ENCODE measurements at regions not wholly inside any gene's neighbourhood (a gene's known extent, or its start where the extent isn't known, plus 50 kb on each side); places are given as distances from the start of the nearest gene placed in this dataset.
"Not testable (repeated sequence)": the region's sequence is repeated elsewhere in the genome, so short reads cannot be mapped to it uniquely, and the experiment has no call there.

- no peak overlapping the region for H3K4me3 ChIP-seq (ENCODE audit: low read length)
- H3K4me1 Mint-ChIP-seq (ENCODE audit: low read depth), result no peaks in the 10 kb centered on the region
- no peaks in the 10 kb centered on the region for H3K36me3 ChIP-seq (ENCODE audit: insufficient read depth, low read length)
- no peaks in the 10 kb centered on the region for H3K9me3 Mint-ChIP-seq
- no peak for ATAC-seq (ENCODE audit: poor library complexity)
- POLR2A ChIA-PET, result no interaction called here
- H3K27ac ChIP-seq (ENCODE audit: low read depth in 1 of 2, low read length in 2 of 2), result no peak overlapping the region
- H3K36me3 Mint-ChIP-seq (ENCODE audit: low read depth), result no peaks in the 10 kb centered on the region
- H3K9me3 ChIP-seq (ENCODE audit: control insufficient read depth in 1 of 2, insufficient read depth in 1 of 2, low read length in 2 of 2), result peaks cover 0 to 11% of the 10 kb centered on the region in 2 experiments
- H3K27ac Mint-ChIP-seq, result no peak overlapping the region
- intact Hi-C loops (cut with DNase I, micrococcal nuclease), result no loop called here
- peaks cover 20% of the 10 kb centered on the region for H3K27me3 Mint-ChIP-seq
- H3K4me1 ChIP-seq (ENCODE audit: insufficient read depth, low read length), result no peaks in the 10 kb centered on the region
- CTCF ChIA-PET, result no interaction called here
- DNase-seq, result no peak
- H3K27me3 ChIP-seq (ENCODE audit: control insufficient read depth in 1 of 2, insufficient read depth in 2 of 2, low read length in 2 of 2), result no peaks in the 10 kb centered on the region
- no peak for TF ChIP-seq CTCF (IDR thresholded peaks at IDR 0.05)
- no peak overlapping the region for H3K4me3 Mint-ChIP-seq
Measured at GRCh38 chr2:131835621-131836091, 308.0 kb downstream of the CCDC74A start.

- peaks cover 20% of the 10 kb centered on the region for H3K27me3 Mint-ChIP-seq
- H3K9me3 Mint-ChIP-seq; ATAC-seq (ENCODE audit: poor library complexity); CTCF ChIA-PET; H3K4me3 ChIP-seq (ENCODE audit: low read length); H3K4me3 Mint-ChIP-seq; H3K9me3 ChIP-seq (ENCODE audit: control insufficient read depth in 1 of 2, insufficient read depth in 1 of 2, low read length in 2 of 2); H3K36me3 ChIP-seq (ENCODE audit: insufficient read depth, low read length); H3K4me1 Mint-ChIP-seq (ENCODE audit: low read depth); H3K27me3 ChIP-seq (ENCODE audit: control insufficient read depth in 1 of 2, insufficient read depth in 2 of 2, low read length in 2 of 2); DNase-seq; H3K27ac ChIP-seq (ENCODE audit: low read depth in 1 of 2, low read length in 2 of 2); intact Hi-C loops (cut with DNase I, micrococcal nuclease); POLR2A ChIA-PET; H3K27ac Mint-ChIP-seq; H3K36me3 Mint-ChIP-seq (ENCODE audit: low read depth); H3K4me1 ChIP-seq (ENCODE audit: insufficient read depth, low read length): not testable (repeated sequence)
Measured at GRCh38 chr2:131836116-131836515, 308.4 kb downstream of the CCDC74A start.

GRCh38 chr2:131844044-131844443, 316.4 kb downstream of the CCDC74A start:
- H3K9me3 ChIP-seq (ENCODE audit: control insufficient read depth in 1 of 2, insufficient read depth in 1 of 2, low read length in 2 of 2); DNase-seq; H3K36me3 ChIP-seq (ENCODE audit: insufficient read depth, low read length); CTCF ChIA-PET; H3K9me3 Mint-ChIP-seq; H3K4me1 ChIP-seq (ENCODE audit: insufficient read depth, low read length); H3K27ac ChIP-seq (ENCODE audit: low read depth in 1 of 2, low read length in 2 of 2); H3K4me1 Mint-ChIP-seq (ENCODE audit: low read depth); intact Hi-C loops (cut with DNase I, micrococcal nuclease); H3K27me3 Mint-ChIP-seq; H3K36me3 Mint-ChIP-seq (ENCODE audit: low read depth); H3K27ac Mint-ChIP-seq; H3K27me3 ChIP-seq (ENCODE audit: control insufficient read depth in 1 of 2, insufficient read depth in 2 of 2, low read length in 2 of 2); H3K4me3 ChIP-seq (ENCODE audit: low read length); H3K4me3 Mint-ChIP-seq; ATAC-seq (ENCODE audit: poor library complexity); POLR2A ChIA-PET: not testable (repeated sequence)

- H3K4me3 Mint-ChIP-seq; H3K4me3 ChIP-seq (ENCODE audit: low read length); ATAC-seq (ENCODE audit: poor library complexity); H3K36me3 Mint-ChIP-seq (ENCODE audit: low read depth); H3K4me1 ChIP-seq (ENCODE audit: insufficient read depth, low read length); H3K9me3 ChIP-seq (ENCODE audit: control insufficient read depth in 1 of 2, insufficient read depth in 1 of 2, low read length in 2 of 2); H3K27ac ChIP-seq (ENCODE audit: low read depth in 1 of 2, low read length in 2 of 2); H3K4me1 Mint-ChIP-seq (ENCODE audit: low read depth); H3K27me3 Mint-ChIP-seq; H3K36me3 ChIP-seq (ENCODE audit: insufficient read depth, low read length); DNase-seq; POLR2A ChIA-PET; H3K27me3 ChIP-seq (ENCODE audit: control insufficient read depth in 1 of 2, insufficient read depth in 2 of 2, low read length in 2 of 2); H3K27ac Mint-ChIP-seq; CTCF ChIA-PET; H3K9me3 Mint-ChIP-seq: not testable (repeated sequence)
- intact Hi-C loops (cut with DNase I, micrococcal nuclease), result loop anchor here (5.0 to 10.0 kb wide), 2 partner anchors 1986 to 1989 kb away; no protein-coding TSS in a partner anchor
Measured at GRCh38 chr2:131856202-131856601, 305.6 kb downstream of the ANKRD30BL start.

- H3K4me1 ChIP-seq (ENCODE audit: insufficient read depth, low read length); H3K4me3 ChIP-seq (ENCODE audit: low read length); H3K4me3 Mint-ChIP-seq; H3K36me3 Mint-ChIP-seq (ENCODE audit: low read depth); H3K9me3 Mint-ChIP-seq; H3K9me3 ChIP-seq (ENCODE audit: control insufficient read depth in 1 of 2, insufficient read depth in 1 of 2, low read length in 2 of 2); DNase-seq; POLR2A ChIA-PET; H3K36me3 ChIP-seq (ENCODE audit: insufficient read depth, low read length); ATAC-seq (ENCODE audit: poor library complexity); CTCF ChIA-PET; H3K27me3 Mint-ChIP-seq; H3K27ac Mint-ChIP-seq; H3K27ac ChIP-seq (ENCODE audit: low read depth in 1 of 2, low read length in 2 of 2); H3K4me1 Mint-ChIP-seq (ENCODE audit: low read depth); H3K27me3 ChIP-seq (ENCODE audit: control insufficient read depth in 1 of 2, insufficient read depth in 2 of 2, low read length in 2 of 2): not testable (repeated sequence)
- intact Hi-C loops (cut with DNase I, micrococcal nuclease), result loop anchor here (5.0 to 10.0 kb wide), 2 partner anchors 1984 to 1987 kb away; no protein-coding TSS in a partner anchor
Measured at GRCh38 chr2:131858197-131858596, 303.6 kb downstream of the ANKRD30BL start.

Data from CD4-positive, alpha-beta T cell (primary cell).